ENCODE measurements at regions not wholly inside any gene's neighbourhood (a gene's known extent, or its start where the extent isn't known, plus 50 kb on each side); places are given as distances from the start of the nearest gene placed in this dataset.

DNA sequence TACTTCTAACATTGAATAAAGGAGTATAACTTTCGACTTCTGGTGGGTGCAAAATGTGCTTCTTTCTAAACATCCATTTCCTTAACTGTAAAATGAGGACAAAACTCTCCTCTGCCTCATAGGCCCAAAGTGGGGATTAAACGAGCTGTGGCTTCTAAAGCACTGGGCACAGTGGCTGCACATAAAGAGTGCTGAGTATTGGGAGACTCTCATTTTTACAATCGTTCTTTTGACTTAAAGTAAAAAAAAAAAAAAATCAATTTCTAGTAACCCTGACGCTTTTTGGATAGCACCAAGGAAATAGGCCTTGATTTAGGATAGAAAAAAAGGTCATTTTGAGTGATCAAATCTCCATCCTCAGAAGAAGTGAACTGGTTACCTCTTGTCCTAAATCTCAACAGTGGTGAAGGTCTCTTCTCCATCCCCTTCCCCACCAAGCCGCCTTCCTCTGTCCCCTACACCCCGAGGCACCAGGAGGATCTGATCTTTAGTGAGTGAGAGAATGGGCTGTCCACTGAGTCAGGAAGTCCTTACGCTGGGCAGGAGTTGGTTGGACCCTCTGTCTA, 161.6 kb downstream of the DDX1 start:
- TF ChIP-seq, protein P1, sequence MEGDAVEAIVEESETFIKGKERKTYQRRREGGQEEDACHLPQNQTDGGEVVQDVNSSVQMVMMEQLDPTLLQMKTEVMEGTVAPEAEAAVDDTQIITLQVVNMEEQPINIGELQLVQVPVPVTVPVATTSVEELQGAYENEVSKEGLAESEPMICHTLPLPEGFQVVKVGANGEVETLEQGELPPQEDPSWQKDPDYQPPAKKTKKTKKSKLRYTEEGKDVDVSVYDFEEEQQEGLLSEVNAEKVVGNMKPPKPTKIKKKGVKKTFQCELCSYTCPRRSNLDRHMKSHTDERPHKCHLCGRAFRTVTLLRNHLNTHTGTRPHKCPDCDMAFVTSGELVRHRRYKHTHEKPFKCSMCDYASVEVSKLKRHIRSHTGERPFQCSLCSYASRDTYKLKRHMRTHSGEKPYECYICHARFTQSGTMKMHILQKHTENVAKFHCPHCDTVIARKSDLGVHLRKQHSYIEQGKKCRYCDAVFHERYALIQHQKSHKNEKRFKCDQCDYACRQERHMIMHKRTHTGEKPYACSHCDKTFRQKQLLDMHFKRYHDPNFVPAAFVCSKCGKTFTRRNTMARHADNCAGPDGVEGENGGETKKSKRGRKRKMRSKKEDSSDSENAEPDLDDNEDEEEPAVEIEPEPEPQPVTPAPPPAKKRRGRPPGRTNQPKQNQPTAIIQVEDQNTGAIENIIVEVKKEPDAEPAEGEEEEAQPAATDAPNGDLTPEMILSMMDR (IDR thresholded peaks at IDR 0.05), result no peak
- TF ChIP-seq POLR2A (IDR thresholded peaks at IDR 0.05), result no peak

All from thyroid gland (tissue), 4 donors.